ENCODE measurements at regions not wholly inside any gene's neighbourhood (a gene's known extent, or its start where the extent isn't known, plus 50 kb on each side); places are given as distances from the start of the nearest gene placed in this dataset.

DNA sequence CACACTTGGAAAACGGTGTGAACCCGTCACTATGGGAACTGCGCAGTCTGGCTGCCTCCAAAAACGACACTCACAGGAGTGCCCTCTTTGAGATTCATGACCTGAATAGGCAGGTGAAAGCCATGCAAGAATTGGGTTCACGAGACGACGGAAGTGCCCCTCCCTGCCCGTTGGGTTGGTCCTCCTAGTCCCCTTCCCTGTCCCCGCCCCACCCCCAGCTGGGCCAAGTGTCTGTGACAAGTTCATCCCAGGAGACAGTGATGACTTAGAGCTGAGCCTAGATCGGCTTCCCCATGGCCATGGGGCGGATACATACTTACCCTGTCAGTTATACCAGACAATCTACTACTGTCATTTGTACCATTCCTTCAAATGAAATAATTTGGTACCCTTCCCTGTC, 1137.7 kb upstream of the CHAC2 start:
- no peak for TF ChIP-seq POLR2AphosphoS5 (IDR thresholded peaks at IDR 0.05; ENCODE audit: low read depth, low read length)
- no peak for TF ChIP-seq POLR2A (IDR thresholded peaks at IDR 0.05; ENCODE audit: low read depth, low read length)

Measured in GM12891 (cell line).